Caco-2 (cell line): ENCODE measurements at regions not wholly inside any gene's neighbourhood (a gene's known extent, or its start where the extent isn't known, plus 50 kb on each side); places are given as distances from the start of the nearest gene placed in this dataset.
"Not testable (repeated sequence)": the region's sequence is repeated elsewhere in the genome, so short reads cannot be mapped to it uniquely, and the experiment has no call there.

Experiments used
- BruUV-seq: library from RNA; stranded (reverse); fragments of 400-500 nt; replicated peaks from 2 replicates; lab custom pipeline; 2021; lab: Mats Ljungman, UMichigan
- CTCF ChIA-PET: fragments of 300-600 bp; sonication (Branson Sonifier 250); formaldehyde crosslinking; loops from one replicate; lab custom pipeline; 2022; ENCODE audit warnings: antibody characterized with exemption; lab: Charles Lee
- POLR2A ChIA-PET: fragments of 300-600 bp; sonication (Branson Sonifier 250); formaldehyde crosslinking; loops from one replicate; lab custom pipeline; 2022; ENCODE audit warnings: antibody characterized with exemption; lab: Charles Lee
- DNase-seq, 2 experiments: peaks; one replicate each; pipeline versions ENCODE4 v3.0.0 to v3.0.0-alpha.2; 2020 to 2022
- H3K27me3 ChIP-seq: replicated peaks from 2 replicates; pipeline ENCODE4 v1.6.0; 2011; ENCODE audit warnings: low read length; ENCODE audit not compliant: control insufficient read depth, insufficient read depth
- H3K36me3 ChIP-seq: 2 replicates; pipeline ENCODE4 v1.5.1; 2011; ENCODE audit warnings: low read length; ENCODE audit not compliant: control insufficient read depth, insufficient read depth
- H3K4me1 ChIP-seq: fragments of 250-450 bp; sonication (Bioruptor Pico); 2 replicates; pipeline ENCODE4 v1.5.1; 2020; ENCODE audit warnings: mild to moderate bottlenecking
- H3K4me3 ChIP-seq: 2 replicates; pipeline ENCODE4 v1.5.1; 2011; ENCODE audit warnings: low read depth, mild to moderate bottlenecking, control low read depth, low read length
- H3K9me3 ChIP-seq: fragments of 250-450 bp; sonication (Bioruptor Pico); 2 replicates; pipeline ENCODE4 v1.5.1; 2020; ENCODE audit warnings: mild to moderate bottlenecking, moderate library complexity
- H3K27ac Mint-ChIP-seq: one replicate; pipeline ENCODE4 v1.8.0; 2022; ENCODE audit warnings: mixed read lengths; ENCODE audit not compliant: unreplicated experiment
- H3K27me3 Mint-ChIP-seq: one replicate; pipeline ENCODE4 v1.8.0; 2022; ENCODE audit warnings: mixed read lengths; ENCODE audit not compliant: insufficient read depth, unreplicated experiment
- H3K36me3 Mint-ChIP-seq: one replicate; pipeline ENCODE4 v1.8.0; 2022; ENCODE audit warnings: mild to moderate bottlenecking, mixed read lengths; ENCODE audit not compliant: insufficient read depth, unreplicated experiment
- H3K4me1 Mint-ChIP-seq: one replicate; pipeline ENCODE4 v1.8.0; 2022; ENCODE audit warnings: low read depth, mixed read lengths; ENCODE audit not compliant: unreplicated experiment
- H3K4me3 Mint-ChIP-seq: one replicate; pipeline ENCODE4 v1.8.0; 2022; ENCODE audit warnings: mild to moderate bottlenecking, moderate library complexity, mixed read lengths; ENCODE audit not compliant: unreplicated experiment
- H3K9me3 Mint-ChIP-seq: one replicate; pipeline ENCODE4 v1.8.0; 2022; ENCODE audit warnings: mixed read lengths; ENCODE audit not compliant: unreplicated experiment
- intact Hi-C: fragments of 100-400 bp; cut with micrococcal nuclease; formaldehyde crosslinking; loops from one replicate; pipeline ENCODE4 v1.10.0; 2022; ENCODE audit not compliant: unreplicated experiment

DNA sequence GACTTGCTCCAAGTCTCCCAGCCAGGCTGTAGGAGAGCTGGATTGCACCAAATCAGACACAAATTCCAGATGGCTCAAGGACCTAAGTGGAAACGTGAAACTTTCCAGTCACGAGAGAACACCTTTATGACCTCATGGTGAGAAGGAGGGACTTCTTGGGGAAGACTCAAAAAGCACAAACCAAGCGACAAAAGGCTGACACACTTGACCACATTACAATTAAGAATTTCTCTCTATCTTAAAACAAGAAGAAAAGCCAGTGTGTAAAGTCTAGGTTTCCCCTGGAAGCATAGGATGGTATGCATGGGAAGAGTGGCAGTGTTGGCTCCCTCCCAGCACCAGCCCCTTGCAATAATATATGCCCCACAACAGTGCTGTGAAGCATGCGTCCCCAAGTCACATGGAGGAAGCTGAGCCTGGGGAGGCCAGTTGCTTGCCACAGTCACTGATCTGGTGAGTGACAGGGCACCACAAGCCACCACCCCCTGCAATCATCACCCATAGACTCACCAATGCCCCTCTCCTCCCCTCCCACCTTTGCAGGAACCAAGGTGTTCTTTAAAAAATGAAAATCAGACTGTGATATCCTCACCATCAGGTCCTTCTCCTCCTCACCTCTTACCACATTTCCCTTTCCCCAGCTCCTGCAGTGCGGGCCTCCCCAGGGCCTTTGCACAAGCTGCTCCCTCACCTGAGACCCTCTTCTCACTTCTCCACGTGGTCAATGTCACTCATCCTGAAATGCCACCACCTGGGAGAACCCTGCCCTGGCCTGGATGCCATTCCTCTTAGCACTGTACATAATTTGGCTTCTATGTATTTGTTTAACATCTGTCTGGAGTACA, 188.7 kb downstream of the BCL2L11 start:
- POLR2A ChIA-PET, H3K4me1 ChIP-seq, H3K4me1 Mint-ChIP-seq, H3K36me3 ChIP-seq, H3K4me3 ChIP-seq, H3K27me3 ChIP-seq, DNase-seq, H3K36me3 Mint-ChIP-seq, H3K27me3 Mint-ChIP-seq, H3K4me3 Mint-ChIP-seq, CTCF ChIA-PET, H3K9me3 Mint-ChIP-seq, H3K9me3 ChIP-seq, intact Hi-C loops, H3K27ac Mint-ChIP-seq, BruUV-seq: not testable (repeated sequence)

DNA sequence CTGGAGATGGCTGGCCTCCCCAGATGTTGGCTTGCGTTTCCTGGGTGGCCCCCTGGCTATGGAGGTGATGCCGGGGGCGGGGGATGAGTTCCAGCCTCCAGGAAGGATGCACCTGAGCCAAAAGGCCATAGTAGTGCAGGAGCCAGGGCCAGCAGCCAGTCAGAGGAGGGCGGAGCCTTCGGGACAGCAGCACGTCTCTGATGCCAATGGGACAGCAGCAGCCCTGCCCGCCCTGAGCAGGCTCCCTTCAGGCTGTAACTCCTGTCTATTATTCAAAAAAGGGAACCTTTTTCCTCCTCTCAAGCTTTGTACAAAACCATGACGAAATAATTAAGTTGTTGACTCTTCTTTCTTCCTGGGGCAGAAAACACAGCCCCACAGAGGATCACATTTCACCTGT, 189.7 kb downstream of the BCL2L11 start:
- H3K9me3 ChIP-seq, H3K27me3 Mint-ChIP-seq, BruUV-seq, H3K4me3 ChIP-seq, H3K4me1 ChIP-seq, H3K4me1 Mint-ChIP-seq, DNase-seq, CTCF ChIA-PET, POLR2A ChIA-PET, H3K4me3 Mint-ChIP-seq, intact Hi-C loops, H3K27ac Mint-ChIP-seq, H3K27me3 ChIP-seq, H3K9me3 Mint-ChIP-seq, H3K36me3 Mint-ChIP-seq, H3K36me3 ChIP-seq: not testable (repeated sequence)

DNA sequence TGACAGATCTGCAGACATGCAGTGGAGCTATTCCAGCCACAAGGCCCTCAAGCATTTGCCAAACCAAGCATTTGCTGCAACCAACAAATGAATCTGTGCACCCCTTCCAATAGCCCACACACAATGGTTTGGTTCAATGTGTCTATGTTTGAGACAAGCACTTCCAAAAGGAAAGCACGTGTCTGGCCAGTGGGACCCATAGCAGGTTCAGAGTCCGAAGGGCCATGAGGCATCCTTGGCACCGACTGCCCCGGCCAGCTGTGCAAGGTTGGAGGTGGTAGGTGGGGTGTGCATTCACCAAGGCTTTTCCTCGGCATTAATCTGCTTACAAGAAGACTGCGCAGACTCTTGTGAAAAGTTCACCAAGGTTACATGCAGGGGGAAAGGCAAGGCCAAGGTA, 190.9 kb downstream of the BCL2L11 start:
- H3K27ac Mint-ChIP-seq, H3K4me1 ChIP-seq, H3K4me3 Mint-ChIP-seq, intact Hi-C loops, H3K36me3 ChIP-seq, H3K9me3 Mint-ChIP-seq, DNase-seq, H3K27me3 Mint-ChIP-seq, H3K4me1 Mint-ChIP-seq, CTCF ChIA-PET, H3K27me3 ChIP-seq, BruUV-seq, H3K4me3 ChIP-seq, H3K36me3 Mint-ChIP-seq, POLR2A ChIA-PET, H3K9me3 ChIP-seq: not testable (repeated sequence)

GRCh38 chr2:111312897-111313607, 192.3 kb downstream of the BCL2L11 start:
- H3K27ac Mint-ChIP-seq, H3K4me3 ChIP-seq, H3K9me3 Mint-ChIP-seq, H3K4me1 Mint-ChIP-seq, H3K9me3 ChIP-seq, H3K4me3 Mint-ChIP-seq, H3K36me3 ChIP-seq, POLR2A ChIA-PET, CTCF ChIA-PET, H3K4me1 ChIP-seq, DNase-seq, H3K27me3 Mint-ChIP-seq, H3K27me3 ChIP-seq, BruUV-seq, H3K36me3 Mint-ChIP-seq, intact Hi-C loops: not testable (repeated sequence)

GRCh38 chr2:111313711-111314110, 193.0 kb downstream of the BCL2L11 start:
- intact Hi-C loops, BruUV-seq, H3K27me3 Mint-ChIP-seq: not testable (repeated sequence)

GRCh38 chr2:111315188-111315917, 194.6 kb downstream of the BCL2L11 start:
- BruUV-seq, POLR2A ChIA-PET, intact Hi-C loops, H3K4me1 Mint-ChIP-seq, DNase-seq, H3K4me3 ChIP-seq, H3K27me3 Mint-ChIP-seq, H3K4me1 ChIP-seq, H3K27me3 ChIP-seq, H3K36me3 ChIP-seq, H3K4me3 Mint-ChIP-seq, H3K36me3 Mint-ChIP-seq, H3K9me3 Mint-ChIP-seq, CTCF ChIA-PET, H3K27ac Mint-ChIP-seq, H3K9me3 ChIP-seq: not testable (repeated sequence)

More at GRCh38 chr2:111313711-111314110, 193.0 kb downstream of the BCL2L11 start:
- H3K4me3 ChIP-seq, H3K9me3 Mint-ChIP-seq, DNase-seq, H3K4me1 Mint-ChIP-seq, H3K9me3 ChIP-seq, H3K4me1 ChIP-seq, CTCF ChIA-PET, H3K27ac Mint-ChIP-seq, H3K36me3 Mint-ChIP-seq, POLR2A ChIA-PET, H3K36me3 ChIP-seq, H3K27me3 ChIP-seq, H3K4me3 Mint-ChIP-seq: not testable (repeated sequence)
